ENCODE measurements at regions not wholly inside any gene's neighbourhood (a gene's known extent, or its start where the extent isn't known, plus 50 kb on each side); places are given as distances from the start of the nearest gene placed in this dataset.

GRCh38 chr18:1049173-1049572 lies 144.5 kb downstream of the ADCYAP1 start:
- TF ChIP-seq SUZ12 (IDR thresholded peaks at IDR 0.05; ENCODE audit: extremely low read depth, insufficient read depth, insufficient read length) (no peak), YY1 (IDR thresholded peaks at IDR 0.05; ENCODE audit: insufficient read depth, insufficient read length) (no peak), ZNF274 (IDR thresholded peaks at IDR 0.05; ENCODE audit: low read depth, low read length) (no peak)

All from NT2/D1 (cell line).